Stimulated activated naive CD8-positive, alpha-beta T cell treated with anti-CD3 and anti-CD28 coated beads, Interleukin-15, Interleukin-2, amounts not matched to agents 100 U/mL and 50 U/mL, for 24 hours (primary cell): ENCODE measurements at regions not wholly inside any gene's neighbourhood (a gene's known extent, or its start where the extent isn't known, plus 50 kb on each side); places are given as distances from the start of the nearest gene placed in this dataset.
"Not testable (repeated sequence)": the region's sequence is repeated elsewhere in the genome, so short reads cannot be mapped to it uniquely, and the experiment has no call there.

ENCODE experiments used
- ATAC-seq: fragments of 150-1000 bp; cut with Tn5 transposase; one replicate; pipeline ENCODE4 v1.10.0; 2021
- DNase-seq: peaks from one replicate; pipeline ENCODE4 v3.0.0; 2021

- ATAC-seq: no peak
Measured at GRCh38 chr5:51034222-51034901, 348.9 kb upstream of the ISL1 start.

DNA sequence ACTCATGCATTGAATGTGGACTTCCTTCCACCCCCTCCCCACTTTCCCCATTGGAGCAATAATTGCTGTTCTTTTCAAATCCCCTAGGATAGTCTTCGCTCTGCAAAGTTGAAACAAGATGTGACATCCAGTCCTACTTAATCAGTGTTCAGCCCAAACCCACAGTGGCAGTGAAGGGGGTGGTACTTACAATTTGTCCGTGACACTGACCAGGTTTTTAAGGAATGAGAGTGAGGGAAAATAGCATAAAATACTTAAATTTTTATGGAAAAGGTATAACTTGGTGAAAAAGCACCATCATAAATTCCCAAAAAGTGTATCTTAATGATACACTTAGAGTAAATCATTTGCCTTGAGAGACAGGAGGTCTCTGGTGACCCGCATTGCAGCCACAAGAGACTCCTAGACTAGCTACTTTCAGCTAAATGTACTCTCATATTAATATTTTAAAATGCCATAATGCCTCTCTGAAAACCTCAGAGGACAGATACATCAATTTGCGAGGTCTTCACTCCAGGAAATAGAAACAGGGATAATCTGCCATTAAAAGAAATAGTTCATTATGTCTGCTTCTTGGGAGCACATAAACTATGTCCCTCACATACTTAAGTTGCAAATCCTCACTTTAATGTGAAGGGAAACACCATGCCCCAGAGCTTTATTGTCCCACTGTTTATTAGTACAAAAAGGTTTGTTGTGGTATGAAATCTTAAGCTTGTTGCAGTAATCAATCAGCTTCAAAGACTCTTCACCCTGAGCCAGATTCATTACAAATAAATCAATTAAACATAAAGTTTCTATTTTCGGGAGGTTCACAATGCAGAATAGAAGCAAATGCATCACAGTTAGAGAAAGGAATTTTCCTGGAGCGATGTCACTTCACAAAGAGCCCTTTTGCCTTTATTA lies 343.6 kb upstream of the ISL1 start:
- ATAC-seq (no peak), DNase-seq (no peak)

More at GRCh38 chr5:51034222-51034901, 348.9 kb upstream of the ISL1 start:
- no peak for DNase-seq

DNA sequence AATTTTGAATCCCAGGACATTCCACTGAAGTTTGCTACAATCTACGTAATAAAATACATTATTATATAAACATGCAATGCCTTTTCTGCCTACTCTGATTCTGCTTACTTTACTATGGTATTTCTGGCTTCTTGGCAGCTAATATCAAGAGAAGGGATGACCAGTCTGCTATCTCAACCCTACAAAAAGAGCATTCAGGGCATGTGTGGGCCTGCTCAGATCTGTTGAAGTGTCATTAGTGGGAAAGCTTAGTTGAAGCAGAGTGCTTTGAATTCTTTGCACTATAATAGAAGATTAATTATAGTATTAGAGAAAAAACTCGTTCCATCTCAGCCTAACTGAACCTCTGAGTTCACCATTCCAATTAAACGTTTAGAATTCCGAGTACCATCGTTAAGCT lies 339.5 kb upstream of the ISL1 start:
- DNase-seq: no peak
- ATAC-seq: no peak

DNA sequence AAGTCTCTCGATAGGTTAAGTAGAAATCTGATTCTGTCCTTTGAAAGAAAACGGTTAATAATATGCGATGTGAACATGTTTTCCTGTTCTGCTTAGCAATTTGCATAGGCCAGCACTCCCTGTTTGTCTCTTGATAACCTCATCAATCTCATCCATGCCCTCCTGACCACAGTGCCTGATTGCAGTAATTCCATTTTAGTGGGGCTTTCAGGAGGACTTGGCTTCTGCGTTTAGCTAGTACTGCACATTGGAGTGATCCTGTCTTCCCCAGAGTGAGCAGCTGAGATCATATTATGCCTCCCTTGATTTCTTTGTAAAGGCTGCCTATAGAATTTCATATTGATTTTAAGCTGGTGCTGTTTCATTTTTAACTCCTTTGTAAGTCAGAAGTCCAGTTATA lies 335.9 kb upstream of the ISL1 start:
- ATAC-seq (no peak), DNase-seq (no peak)

- ATAC-seq (no peak), DNase-seq (no peak)
Measured at GRCh38 chr5:51053361-51053760, 329.9 kb upstream of the ISL1 start.

DNA sequence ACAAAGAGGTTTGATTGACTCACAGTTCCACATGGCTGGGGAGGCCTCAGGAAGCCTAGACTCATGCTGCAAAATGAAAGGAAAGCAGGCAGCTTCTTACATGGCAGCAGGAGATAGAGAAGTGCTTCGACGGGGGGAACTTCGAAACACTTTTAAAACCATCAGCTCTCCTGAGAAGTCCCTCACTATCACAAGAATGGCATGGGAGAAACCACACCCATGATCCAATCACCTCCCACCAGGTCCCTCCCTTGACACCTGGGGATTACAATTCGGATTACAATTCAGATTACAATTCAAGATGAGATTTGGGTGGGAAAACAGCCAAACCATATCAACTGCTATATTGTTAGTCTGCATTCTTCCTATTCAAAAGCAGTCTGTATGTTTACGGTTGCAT lies 322.3 kb upstream of the ISL1 start:
- DNase-seq: no peak
- no peak for ATAC-seq

- no peak for ATAC-seq
- no peak for DNase-seq
Measured at GRCh38 chr5:51072937-51073336, 310.3 kb upstream of the ISL1 start.

DNA sequence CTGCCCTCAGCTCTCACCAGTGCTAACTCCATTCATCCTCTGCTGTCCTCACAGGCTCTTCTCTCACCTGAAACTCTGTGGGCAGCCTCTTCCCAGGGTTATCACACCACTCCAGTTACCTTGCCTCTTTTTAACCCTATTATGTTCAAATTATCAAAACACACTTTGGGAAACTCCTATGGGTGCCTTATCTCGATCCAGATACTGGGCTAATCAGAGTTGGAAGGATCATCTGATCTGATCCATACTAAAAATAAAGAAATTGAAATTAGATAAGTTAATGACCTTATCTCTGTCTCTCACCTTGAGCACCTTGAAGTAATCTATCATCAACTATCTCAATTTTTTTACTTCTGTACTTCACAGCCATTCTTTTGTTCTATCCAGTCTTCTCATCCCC lies 300.5 kb upstream of the ISL1 start:
- no peak for DNase-seq
- ATAC-seq: no peak

DNA sequence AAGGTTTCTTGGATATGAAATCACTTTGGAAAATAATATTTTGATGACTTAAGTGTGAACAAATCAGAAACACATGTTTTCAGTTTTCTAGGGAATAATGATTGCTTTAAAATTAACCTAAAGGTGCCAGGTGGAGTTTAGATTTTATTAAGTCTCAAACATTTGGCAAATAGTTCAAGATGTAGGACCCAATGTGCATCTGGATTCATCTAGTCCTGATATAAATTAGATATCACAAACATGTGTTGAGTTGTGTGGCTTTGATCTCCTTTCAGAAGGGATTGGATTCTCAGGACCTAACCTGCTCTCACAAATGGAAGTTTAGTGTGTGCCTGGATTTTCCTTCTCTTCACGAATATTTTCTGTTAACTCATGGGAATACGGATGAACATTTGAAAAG lies 291.4 kb upstream of the ISL1 start:
- ATAC-seq: no peak

DNA sequence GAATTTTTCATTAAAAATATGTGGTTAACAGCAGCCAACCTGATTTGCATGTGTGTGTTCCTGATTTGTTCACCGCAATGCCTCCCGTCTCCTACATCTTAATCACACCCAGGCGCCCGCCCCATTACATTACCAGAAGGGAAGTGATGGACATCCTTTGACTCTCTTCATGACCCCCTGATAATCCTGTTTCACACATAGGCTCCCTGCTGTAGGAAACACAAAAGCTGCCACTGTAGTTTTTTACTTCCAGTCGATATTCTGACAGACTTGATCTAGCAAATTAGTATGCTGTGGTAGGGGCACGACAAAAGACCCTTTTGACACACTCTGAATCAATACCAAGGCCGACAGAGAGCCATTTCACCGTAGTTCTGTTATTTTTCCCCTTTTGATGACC lies 287.8 kb upstream of the ISL1 start:
- ATAC-seq: no peak
- DNase-seq: no peak

More for the DNA sequence above, 291.4 kb upstream of the ISL1 start:
- DNase-seq: no peak

DNA sequence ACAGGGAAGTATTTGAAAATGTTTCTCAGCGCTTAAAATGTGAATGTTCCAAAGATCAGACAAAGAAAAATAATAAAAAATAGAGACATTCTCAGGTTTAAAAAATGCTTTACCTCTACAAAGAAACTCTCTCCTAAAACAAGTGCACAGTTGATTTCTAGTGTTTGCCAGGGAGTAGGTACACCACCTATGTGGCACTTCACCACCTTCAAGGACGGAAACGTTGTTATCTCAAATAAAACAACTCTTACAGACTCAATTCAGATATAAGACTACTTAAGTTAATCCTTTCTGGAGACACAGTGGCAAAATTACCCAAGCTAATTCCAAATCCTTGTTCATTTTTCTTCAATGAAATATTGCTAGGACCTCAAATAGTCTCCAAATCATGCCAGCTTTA lies 286.4 kb upstream of the ISL1 start:
- DNase-seq (no peak), ATAC-seq (no peak)

DNA sequence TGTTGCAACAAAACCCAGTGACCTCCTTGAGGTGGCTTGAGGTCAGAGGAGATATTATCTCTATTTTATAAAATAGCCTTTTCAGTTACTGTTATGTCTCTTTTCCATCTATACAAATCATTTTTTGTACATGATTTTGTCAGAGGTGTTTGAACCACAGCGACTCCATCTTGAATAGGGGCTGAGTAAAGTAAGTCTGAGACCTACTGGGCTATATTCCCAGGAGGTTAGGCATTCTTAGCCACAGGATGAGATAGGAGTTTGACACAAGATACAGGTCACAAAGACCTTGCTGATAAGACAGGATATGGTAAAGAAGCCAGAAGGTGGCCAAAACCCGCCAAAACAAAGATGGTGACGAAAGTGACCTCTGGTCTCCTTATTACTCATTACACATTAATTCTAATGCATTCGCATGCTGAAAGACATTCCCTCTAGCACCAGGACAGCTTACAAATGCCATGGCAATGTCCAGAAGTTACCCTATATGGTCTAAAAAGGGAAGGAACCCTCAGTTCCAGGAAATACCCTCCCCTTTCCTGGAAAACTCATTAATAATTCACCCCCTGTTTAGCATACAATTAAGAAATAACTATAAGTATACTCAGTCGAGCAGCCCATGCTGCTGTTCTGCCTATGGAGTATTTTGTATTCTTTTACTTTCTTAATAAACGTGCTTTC lies 283.9 kb upstream of the ISL1 start:
- DNase-seq: no peak
- ATAC-seq: no peak

DNA sequence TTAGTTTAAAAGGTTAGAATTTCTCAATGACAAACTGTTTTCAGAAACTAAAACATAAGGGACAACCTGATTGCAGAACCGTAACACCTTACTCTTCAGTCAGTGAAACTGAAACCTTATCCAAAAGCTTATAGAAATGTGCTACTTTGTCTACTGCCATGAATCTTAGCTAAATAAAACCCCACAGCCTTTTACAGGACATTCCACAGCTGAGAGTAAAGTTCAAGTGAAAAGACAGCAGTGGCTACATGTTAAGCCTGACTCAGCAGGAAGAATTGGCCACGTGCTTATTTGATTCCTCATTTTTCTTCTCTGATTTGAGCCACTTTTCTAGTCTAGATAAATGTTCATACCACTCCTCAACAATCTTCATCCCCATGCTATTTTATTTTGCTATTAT lies 278.7 kb upstream of the ISL1 start:
- ATAC-seq (no peak), DNase-seq (no peak)

- DNase-seq: no peak
- no peak for ATAC-seq
Measured at GRCh38 chr5:51109786-51110410, 273.4 kb upstream of the ISL1 start.

DNA sequence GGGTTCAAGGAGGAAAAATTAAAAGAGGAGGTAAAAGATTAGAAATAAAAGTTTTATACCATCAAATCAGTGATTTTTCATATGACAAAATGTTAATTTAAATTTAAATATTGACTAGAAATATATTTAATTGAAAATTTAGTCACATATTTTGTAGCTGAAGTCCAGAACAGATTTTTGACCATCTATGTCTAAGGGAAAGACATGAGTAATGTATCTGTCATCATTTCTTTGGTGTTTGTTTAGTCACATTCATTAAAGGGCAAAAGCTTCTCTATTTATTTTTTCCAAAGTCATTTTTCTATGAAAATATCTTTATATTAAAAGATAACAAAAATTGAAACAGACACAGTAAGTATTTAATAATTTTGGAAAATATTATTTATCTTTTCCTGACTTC lies 252.0 kb upstream of the ISL1 start:
- ATAC-seq (no peak), DNase-seq (no peak)

GRCh38 chr5:51138164-51138563 lies 245.1 kb upstream of the ISL1 start:
- no peak for DNase-seq
- no peak for ATAC-seq

DNA sequence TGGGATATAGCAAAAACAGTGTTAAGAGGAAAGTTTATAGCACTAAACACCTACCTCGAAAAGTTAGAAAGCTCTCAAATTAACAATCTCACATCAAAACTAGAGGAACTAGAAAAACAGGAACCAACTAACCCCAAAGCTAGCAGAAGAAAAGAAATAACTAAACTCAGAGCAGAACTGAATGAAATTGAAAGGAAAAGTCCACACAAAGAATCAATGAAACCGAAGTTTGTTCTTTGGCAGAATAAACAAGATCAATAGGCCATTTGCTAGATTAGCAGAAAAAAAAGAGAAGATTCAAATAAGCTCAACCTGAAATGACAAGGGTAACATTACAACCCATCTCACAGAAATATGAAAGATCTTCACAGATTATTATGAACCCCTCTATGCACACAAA lies 234.8 kb upstream of the ISL1 start:
- ATAC-seq (no peak), DNase-seq (no peak)

- ATAC-seq: no peak
- no peak for DNase-seq
Measured at GRCh38 chr5:51156222-51156621, 227.0 kb upstream of the ISL1 start.

DNA sequence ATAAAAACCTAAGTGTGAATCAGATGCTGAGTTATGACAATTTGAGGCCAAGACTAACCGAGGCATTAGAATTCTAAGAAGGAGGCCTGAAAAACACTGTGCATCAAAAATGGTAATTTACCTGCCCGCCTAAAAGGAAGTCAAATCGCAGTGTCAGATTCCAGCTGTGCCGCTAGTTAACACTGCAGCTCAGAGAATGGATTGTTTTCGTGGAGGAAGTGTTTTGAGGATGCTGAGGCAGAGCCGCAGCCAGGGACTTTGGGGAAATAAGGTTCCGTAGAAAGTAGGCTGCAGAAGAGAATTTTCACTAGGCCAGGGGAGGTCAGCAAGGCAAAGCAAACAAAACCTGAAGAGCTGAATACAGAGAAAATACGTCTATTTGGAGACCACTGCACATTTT lies 226.4 kb upstream of the ISL1 start:
- DNase-seq (no peak), ATAC-seq (no peak)

- DNase-seq (no peak), ATAC-seq (no peak)
Measured at GRCh38 chr5:51159164-51159563, 224.1 kb upstream of the ISL1 start.

- ATAC-seq (no peak), DNase-seq (no peak)
Measured at GRCh38 chr5:51159606-51160005, 223.6 kb upstream of the ISL1 start.

- ATAC-seq: no peak
Measured at GRCh38 chr5:51162245-51162644, 221.0 kb upstream of the ISL1 start.

GRCh38 chr5:51165621-51166020 lies 217.6 kb upstream of the ISL1 start:
- not testable (repeated sequence) for ATAC-seq, DNase-seq

More at GRCh38 chr5:51162245-51162644, 221.0 kb upstream of the ISL1 start:
- DNase-seq: no peak
